ENCODE measurements at regions not wholly inside any gene's neighbourhood (a gene's known extent, or its start where the extent isn't known, plus 50 kb on each side); places are given as distances from the start of the nearest gene placed in this dataset.

GRCh38 chr6:21728141-21728540 lies 134.6 kb downstream of the SOX4 start:
- no peak for ATAC-seq (ENCODE audit: low read depth)
- 96% methylated on average over 7 of the region's 7 CpGs for WGBS (ENCODE audit: insufficient coverage)
- intact Hi-C loops (cut with micrococcal nuclease): no loop called here

GRCh38 chr6:21729431-21729830 lies 135.9 kb downstream of the SOX4 start:
- Histone ChIP-seq H3K9me3 (ENCODE audit: control extremely low read depth in 1 of 3, control insufficient read depth in 2 of 3, insufficient read depth in 1 of 3, low read length in 2 of 3) (no peaks in the 10 kb centered on the region), H3K9ac (ENCODE audit: low read length) (no peak overlapping the region), H3K79me2 (ENCODE audit: control insufficient read depth, insufficient read depth, low read length) (no peaks in the 10 kb centered on the region), H3K27ac (ENCODE audit: low read length in 2 of 2) (no peak overlapping the region), H2AFZ (ENCODE audit: insufficient read depth, low read depth, low read length, poor library complexity, severe bottlenecking) (no peak overlapping the region), H3K4me3 (ENCODE audit: control extremely low read depth in 1 of 5, extremely low read depth in 1 of 5, insufficient read depth in 1 of 5, low read depth in 2 of 5, low read length in 4 of 5) (no peak overlapping the region), H3K36me3 (replicated peaks in 1 of 2; ENCODE audit: control extremely low read depth in 1 of 2, control insufficient read depth in 1 of 2, extremely low read depth in 1 of 2, insufficient read depth in 2 of 2, low read length in 1 of 2) (no peaks in the 10 kb centered on the region), H3K27me3 (replicated peaks in 1 of 4; ENCODE audit: control extremely low read depth in 1 of 4, control insufficient read depth in 3 of 4, insufficient read depth in 4 of 4, low read length in 3 of 4) (no peaks in the 10 kb centered on the region), H3K4me1 (ENCODE audit: control insufficient read depth in 2 of 2, insufficient read depth in 2 of 2, low read length in 2 of 2) (no peaks in the 10 kb centered on the region), H4K20me1 (ENCODE audit: control insufficient read depth, insufficient read depth, low read length, poor library complexity, severe bottlenecking) (no peaks in the 10 kb centered on the region), H3K4me2 (replicated peaks; ENCODE audit: low read depth, low read length, poor library complexity, severe bottlenecking) (no peak overlapping the region)
- no CpG with 5 or more reads among the region's 4 CpGs for WGBS (ENCODE audit: insufficient coverage)
- POLR2A ChIA-PET: no interaction called here
- ATAC-seq (ENCODE audit: low read depth) (no peak), DNase-seq (no peak)
- intact Hi-C loops (cut with micrococcal nuclease): no loop called here
- H3K4me3 Mint-ChIP-seq: no peak overlapping the region
- CTCF ChIA-PET: no interaction called here
- H3K27ac Mint-ChIP-seq: no peak overlapping the region
- H3K27me3 Mint-ChIP-seq: no peaks in the 10 kb centered on the region
- no peaks in the 10 kb centered on the region for H3K9me3 Mint-ChIP-seq (ENCODE audit: insufficient read depth)
- no peaks in the 10 kb centered on the region for H3K4me1 Mint-ChIP-seq
- TF ChIP-seq EZH2 (IDR thresholded peaks at IDR 0.05; ENCODE audit: borderline replicate concordance, insufficient read depth, low read depth, low read length, poor library complexity, severe bottlenecking) (no peak), CTCF (IDR thresholded peaks at IDR 0.05) (no peak)

More at GRCh38 chr6:21728141-21728540, 134.6 kb downstream of the SOX4 start:
- Histone ChIP-seq H2AFZ (ENCODE audit: insufficient read depth, low read depth, low read length, poor library complexity, severe bottlenecking) (no peak overlapping the region), H3K9me3 (ENCODE audit: control extremely low read depth in 1 of 3, control insufficient read depth in 2 of 3, insufficient read depth in 1 of 3, low read length in 2 of 3) (no peaks in the 10 kb centered on the region), H3K79me2 (ENCODE audit: control insufficient read depth, insufficient read depth, low read length) (no peaks in the 10 kb centered on the region), H3K9ac (ENCODE audit: low read length) (no peak overlapping the region), H3K4me2 (replicated peaks; ENCODE audit: low read depth, low read length, poor library complexity, severe bottlenecking) (no peak overlapping the region), H3K27ac (ENCODE audit: low read length in 2 of 2) (no peak overlapping the region), H3K27me3 (replicated peaks in 1 of 4; ENCODE audit: control extremely low read depth in 1 of 4, control insufficient read depth in 3 of 4, insufficient read depth in 4 of 4, low read length in 3 of 4) (no peaks in the 10 kb centered on the region), H4K20me1 (ENCODE audit: control insufficient read depth, insufficient read depth, low read length, poor library complexity, severe bottlenecking) (no peaks in the 10 kb centered on the region), H3K4me3 (ENCODE audit: control extremely low read depth in 1 of 5, extremely low read depth in 1 of 5, insufficient read depth in 1 of 5, low read depth in 2 of 5, low read length in 4 of 5) (no peak overlapping the region), H3K36me3 (replicated peaks in 1 of 2; ENCODE audit: control extremely low read depth in 1 of 2, control insufficient read depth in 1 of 2, extremely low read depth in 1 of 2, insufficient read depth in 2 of 2, low read length in 1 of 2) (no peaks in the 10 kb centered on the region), H3K4me1 (ENCODE audit: control insufficient read depth in 2 of 2, insufficient read depth in 2 of 2, low read length in 2 of 2) (no peaks in the 10 kb centered on the region)
- no peaks in the 10 kb centered on the region for H3K9me3 Mint-ChIP-seq (ENCODE audit: insufficient read depth)
- no peaks in the 10 kb centered on the region for H3K4me1 Mint-ChIP-seq
- ChIA-PET POLR2A (no interaction called here), CTCF (no interaction called here)
- no peak for TF ChIP-seq EZH2 (IDR thresholded peaks at IDR 0.05; ENCODE audit: borderline replicate concordance, insufficient read depth, low read depth, low read length, poor library complexity, severe bottlenecking)
- H3K27ac Mint-ChIP-seq: no peak overlapping the region
- no peak overlapping the region for H3K4me3 Mint-ChIP-seq
- DNase-seq: no peak
- no peaks in the 10 kb centered on the region for H3K27me3 Mint-ChIP-seq

Data from B cell (primary cell).